Occipital lobe (tissue), 1 donor: ENCODE measurements at regions not wholly inside any gene's neighbourhood (a gene's known extent, or its start where the extent isn't known, plus 50 kb on each side); places are given as distances from the start of the nearest gene placed in this dataset.

Experiments
- DNase-seq: peaks from one replicate; lab custom pipeline; 2025; lab: John Stamatoyannopoulos, UW

DNA sequence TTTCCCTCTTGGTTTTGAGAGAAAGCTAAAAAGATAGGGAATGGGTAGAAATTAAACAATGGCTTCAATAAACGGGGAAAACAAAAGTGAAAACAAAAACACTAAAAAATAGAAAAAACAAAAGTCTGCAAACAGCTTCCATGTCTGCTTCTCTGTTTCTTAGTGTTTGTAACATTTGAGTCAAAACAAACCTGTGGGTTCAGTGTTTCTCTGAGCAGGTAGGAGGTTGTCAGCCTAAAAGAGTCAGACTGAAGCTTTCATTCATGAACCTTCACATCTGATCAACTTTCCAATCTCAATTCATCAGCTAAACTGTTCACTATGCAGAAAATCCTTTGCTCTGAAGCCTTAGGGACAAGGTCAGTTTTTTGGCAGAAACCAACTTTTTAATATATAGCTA is 102.5 kb upstream of the ADAMTS16 start:
- no peak for DNase-seq

DNA sequence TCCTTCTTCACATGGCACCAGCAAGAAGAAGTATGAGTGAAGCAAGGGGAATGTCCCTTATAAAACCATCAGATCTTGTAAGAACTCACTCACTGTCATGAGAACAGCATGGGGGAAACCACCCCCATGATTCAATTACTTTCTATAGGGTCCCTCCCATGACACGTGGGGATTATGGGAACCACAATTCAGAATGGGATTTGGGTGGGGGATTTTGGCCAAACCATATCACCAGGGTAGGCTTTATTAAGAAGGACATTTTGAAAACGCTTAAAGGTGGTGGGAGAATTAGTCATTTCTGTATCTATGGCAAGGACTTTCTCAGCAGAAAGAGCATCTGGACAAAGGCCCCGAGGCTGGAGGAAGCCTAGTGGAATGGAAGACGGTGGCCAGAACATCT is 100.2 kb upstream of the ADAMTS16 start:
- DNase-seq, result no peak

- no peak for DNase-seq
These were observed 99.4 kb upstream of the ADAMTS16 start for GRCh38 chr5:5040712-5041111.

DNA sequence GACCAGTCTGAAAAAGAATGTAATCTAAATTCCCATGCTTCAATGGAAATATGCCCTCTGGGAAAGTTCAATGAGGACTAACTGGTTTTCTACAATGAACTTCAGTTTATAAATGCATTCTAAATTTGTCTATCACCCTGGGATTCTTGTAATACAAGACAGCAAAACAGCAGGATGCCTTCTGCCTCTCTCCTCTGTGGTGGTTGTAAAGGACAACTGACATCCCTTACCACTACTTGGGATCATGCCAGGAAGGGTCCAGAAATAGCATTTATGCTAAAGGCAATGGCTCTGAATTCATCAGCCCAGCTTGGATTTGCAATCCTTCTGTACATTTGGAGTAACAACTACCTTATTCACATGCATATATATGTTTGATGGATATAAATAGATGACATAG is 97.3 kb upstream of the ADAMTS16 start:
- DNase-seq, result no peak

- no peak for DNase-seq
These were observed 96.8 kb upstream of the ADAMTS16 start for GRCh38 chr5:5043346-5043745.

DNA sequence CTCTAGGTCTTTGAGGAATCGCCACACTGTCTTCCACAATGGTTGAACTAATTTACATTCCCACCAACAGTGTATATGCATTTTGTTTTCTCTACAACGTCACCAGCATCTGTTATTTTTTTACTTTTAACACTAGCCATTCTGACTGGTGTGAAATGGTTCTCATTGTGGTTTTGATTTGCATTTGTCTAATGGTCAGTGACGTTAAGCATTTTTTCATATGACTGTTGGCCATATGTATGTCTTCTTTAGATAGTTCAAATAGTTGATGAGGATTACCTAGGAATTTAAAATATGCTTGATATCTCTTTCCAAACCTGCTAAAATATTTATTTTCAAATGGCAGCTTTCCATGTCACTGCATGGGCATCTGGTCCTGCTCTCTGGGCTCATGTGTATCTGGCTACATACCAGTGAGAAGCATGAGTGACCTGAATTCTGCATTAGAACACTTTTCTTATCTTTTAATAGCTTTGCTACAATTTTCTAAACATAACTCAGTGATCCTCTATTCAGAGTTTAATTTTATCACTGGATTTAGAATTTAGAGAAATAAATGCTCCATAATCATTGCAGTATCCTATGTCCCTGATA is 95.8 kb upstream of the ADAMTS16 start:
- DNase-seq, result no peak

DNA sequence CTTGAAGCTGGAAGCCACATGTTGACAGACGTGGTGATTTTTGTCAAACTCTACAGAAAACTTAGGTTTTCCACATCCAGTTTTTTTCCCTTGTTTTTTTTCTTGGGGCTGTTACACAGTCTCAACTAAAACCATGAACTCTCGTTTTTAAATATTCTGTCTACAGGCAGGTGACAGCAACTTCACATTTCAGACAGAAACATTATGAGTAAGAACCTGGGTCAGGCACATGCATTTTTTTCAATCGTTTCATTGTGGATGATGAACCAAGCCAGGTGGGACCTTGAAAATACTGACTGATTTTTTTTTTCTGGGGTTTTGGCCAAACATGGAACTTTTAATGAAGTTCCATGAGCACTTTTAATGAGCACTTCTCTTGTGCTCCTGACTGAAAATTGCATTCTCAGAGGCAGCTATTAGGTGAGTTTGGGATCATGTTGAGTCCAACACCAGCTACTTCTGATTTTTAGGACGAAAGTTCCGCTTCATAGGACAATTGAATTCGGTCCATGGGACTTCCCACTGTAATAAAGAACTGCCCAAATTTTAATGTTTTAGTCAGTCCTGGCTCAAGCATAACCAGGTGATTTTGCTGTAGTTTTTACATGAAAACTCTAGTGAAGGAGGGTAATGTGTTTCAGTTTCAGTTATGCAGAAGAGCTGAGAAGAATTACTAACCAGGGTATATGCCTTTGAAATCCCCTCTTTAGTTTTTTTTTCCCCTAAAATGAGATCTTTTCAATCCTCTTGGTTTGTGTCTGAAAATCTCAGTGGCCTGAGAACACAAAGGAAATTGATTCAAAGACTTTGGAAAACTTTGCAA is 93.2 kb upstream of the ADAMTS16 start:
- no peak for DNase-seq

- no peak for DNase-seq
These were observed 89.3 kb upstream of the ADAMTS16 start for GRCh38 chr5:5050801-5051200.

DNA sequence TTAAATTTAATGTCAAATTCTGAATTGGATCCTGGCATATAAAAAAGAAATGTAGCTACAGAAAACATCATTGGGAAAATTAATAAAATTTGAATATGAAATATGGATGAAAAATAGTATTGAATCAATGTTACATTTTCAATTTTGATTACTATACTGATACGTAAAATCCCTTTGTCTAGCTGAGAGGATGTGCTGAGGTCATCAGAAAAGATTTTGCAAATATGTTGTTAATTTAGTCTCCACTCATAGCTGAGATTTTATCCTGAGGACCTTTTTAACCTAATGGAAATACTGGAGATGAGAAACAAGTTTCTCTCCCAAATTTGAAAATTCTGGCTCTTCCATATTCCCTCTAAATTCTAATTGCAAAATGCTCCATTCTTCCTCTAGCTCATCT is 84.4 kb upstream of the ADAMTS16 start:
- no peak for DNase-seq

DNA sequence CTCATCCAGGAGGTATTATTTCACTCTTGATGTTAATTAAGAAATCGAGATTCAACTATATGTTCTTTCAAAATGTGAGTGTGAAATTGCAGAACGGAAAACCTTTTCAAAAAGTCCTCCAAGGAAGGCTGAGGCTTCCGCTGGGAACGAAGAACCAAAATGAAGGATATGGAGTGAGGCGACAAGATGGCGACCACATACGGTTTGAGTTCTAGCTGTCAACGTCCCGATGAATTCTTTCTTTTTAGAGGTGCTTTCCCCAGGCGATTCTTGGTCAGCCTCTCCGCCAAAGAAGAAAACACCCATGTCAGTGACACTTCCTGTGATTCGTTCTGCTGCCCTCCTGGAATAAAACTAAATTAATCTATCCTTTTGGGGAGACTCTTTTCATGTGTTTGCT is 78.3 kb upstream of the ADAMTS16 start:
- DNase-seq, result no peak

DNA sequence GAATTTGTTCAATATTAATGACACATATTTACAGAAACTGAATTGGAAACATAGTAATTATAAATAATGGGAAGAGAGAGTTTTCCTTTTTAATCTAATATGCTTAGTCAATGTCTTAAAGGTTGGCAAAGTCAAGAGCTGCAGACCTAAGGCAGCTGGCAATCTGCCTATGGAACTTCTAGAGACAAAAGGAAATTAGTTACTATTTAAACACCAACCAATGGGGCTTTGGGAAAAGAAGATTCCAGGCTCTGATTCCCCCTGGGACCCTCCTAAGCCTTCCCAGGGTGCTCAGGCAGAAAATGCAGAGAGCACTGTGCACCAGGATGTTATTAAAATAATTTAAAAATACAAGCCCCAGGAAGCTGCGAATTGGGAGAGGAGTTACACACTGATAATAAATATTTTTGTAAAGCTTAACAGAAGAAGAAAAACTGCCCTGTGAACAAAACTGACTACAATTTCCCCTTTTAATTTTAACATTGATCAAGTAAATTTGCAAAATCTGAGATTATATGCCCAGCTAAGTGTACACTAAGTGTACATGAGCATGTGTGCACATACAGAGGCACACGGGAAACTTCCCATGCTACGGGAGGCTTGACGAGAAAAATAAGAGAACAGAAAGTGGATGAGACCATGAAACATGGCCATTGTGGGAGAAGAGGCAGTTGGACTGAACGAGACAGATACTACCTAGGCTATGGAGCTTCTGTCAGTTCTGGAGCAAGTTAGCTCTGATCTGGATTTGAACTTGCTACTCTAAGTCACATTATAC is 77.4 kb upstream of the ADAMTS16 start:
- no peak for DNase-seq

GRCh38 chr5:5063533-5063953 is 76.6 kb upstream of the ADAMTS16 start:
- no peak for DNase-seq

GRCh38 chr5:5065472-5065871 is 74.7 kb upstream of the ADAMTS16 start:
- no peak for DNase-seq

- no peak for DNase-seq
These were observed 73.6 kb upstream of the ADAMTS16 start for GRCh38 chr5:5066276-5067186.

DNA sequence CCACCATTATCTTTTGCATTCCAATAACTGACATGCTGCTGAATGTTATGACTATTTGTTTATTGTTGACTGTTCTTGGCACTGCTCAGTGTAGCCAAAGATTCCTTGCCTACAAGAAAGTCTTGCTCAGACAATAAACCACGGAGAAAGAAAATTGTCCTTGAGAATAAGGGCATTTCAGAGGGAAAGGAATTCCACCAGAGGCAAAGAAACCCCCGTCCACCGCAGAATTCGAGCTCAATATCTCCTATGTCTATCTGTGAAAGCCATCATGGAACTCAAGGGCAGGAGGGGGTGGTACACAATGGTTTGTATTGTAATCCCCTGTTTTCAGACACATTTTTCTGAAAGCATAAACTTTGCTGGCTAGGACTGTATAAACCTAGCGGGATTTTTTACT is 70.3 kb upstream of the ADAMTS16 start:
- DNase-seq, result no peak

- DNase-seq, result no peak
These were observed 68.6 kb upstream of the ADAMTS16 start for GRCh38 chr5:5071554-5071953.

DNA sequence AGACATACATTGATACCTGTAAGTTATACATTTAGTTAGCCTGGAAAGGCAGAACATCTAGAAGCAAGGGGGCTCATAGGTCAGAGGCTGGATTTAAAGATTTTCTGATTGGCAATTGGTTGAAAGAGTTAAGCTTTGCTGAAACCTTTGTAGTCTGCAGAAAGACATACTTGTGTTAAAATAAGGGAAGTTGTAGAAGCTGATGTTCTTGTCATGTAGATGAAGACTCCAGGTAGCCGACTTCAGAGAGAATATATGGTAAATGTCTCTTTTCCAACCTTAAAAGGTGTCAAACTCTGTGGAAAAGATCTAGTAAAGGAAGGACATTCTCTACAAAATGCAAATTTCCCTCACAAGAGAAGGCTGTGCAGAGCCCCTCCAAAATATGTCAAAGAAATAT is 62.9 kb upstream of the ADAMTS16 start:
- DNase-seq, result no peak

- no peak for DNase-seq
These were observed 61.9 kb upstream of the ADAMTS16 start for GRCh38 chr5:5078009-5078897.

- DNase-seq, result no peak
These were observed 60.3 kb upstream of the ADAMTS16 start for GRCh38 chr5:5079876-5080275.

- DNase-seq, result no peak
These were observed 59.3 kb upstream of the ADAMTS16 start for GRCh38 chr5:5080790-5081189.
